ENCODE measurements at regions not wholly inside any gene's neighbourhood (a gene's known extent, or its start where the extent isn't known, plus 50 kb on each side); places are given as distances from the start of the nearest gene placed in this dataset.

- Histone ChIP-seq H3K36me3 (no peaks in the 10 kb centered on the region), H3K4me3 (no peak overlapping the region), H3K27ac (replicated peaks in 1 of 4) (peak overlapping the region in 3 of 4 donors; percentile 49 to 58 (median 56)), H3K27me3 (no peaks in the 10 kb centered on the region), H3K4me1 (peaks cover 30 to 34% (median 31%) of the 10 kb centered on the region in 4 donors), H3K9me3 (peaks cover 0 to under 1% (median under 1%) of the 10 kb centered on the region in 4 donors)
- WGBS: 32% methylated on average over 9 of the region's 10 CpGs
- intact Hi-C loops (cut with DNase I): no loop called here
- DNase-seq (ENCODE audit: extremely low spot score): peak; percentile 96
- TF ChIP-seq EP300 (IDR thresholded peaks at IDR 0.05) (no peak), POLR2AphosphoS5 (IDR thresholded peaks at IDR 0.05) (peak; percentile 38 to 60)
- TF ChIP-seq, protein P1, sequence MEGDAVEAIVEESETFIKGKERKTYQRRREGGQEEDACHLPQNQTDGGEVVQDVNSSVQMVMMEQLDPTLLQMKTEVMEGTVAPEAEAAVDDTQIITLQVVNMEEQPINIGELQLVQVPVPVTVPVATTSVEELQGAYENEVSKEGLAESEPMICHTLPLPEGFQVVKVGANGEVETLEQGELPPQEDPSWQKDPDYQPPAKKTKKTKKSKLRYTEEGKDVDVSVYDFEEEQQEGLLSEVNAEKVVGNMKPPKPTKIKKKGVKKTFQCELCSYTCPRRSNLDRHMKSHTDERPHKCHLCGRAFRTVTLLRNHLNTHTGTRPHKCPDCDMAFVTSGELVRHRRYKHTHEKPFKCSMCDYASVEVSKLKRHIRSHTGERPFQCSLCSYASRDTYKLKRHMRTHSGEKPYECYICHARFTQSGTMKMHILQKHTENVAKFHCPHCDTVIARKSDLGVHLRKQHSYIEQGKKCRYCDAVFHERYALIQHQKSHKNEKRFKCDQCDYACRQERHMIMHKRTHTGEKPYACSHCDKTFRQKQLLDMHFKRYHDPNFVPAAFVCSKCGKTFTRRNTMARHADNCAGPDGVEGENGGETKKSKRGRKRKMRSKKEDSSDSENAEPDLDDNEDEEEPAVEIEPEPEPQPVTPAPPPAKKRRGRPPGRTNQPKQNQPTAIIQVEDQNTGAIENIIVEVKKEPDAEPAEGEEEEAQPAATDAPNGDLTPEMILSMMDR (IDR thresholded peaks at IDR 0.05): no peak
Measured at GRCh38 chr17:77881545-77881944, 77.0 kb upstream of the TNRC6C start.

GRCh38 chr17:77882040-77882439, 76.5 kb upstream of the TNRC6C start:
- no peak for DNase-seq (ENCODE audit: extremely low spot score)
- 74% methylated on average over 4 of the region's 4 CpGs for WGBS
- no peaks in the 10 kb centered on the region for H3K9me3 ChIP-seq
- TF ChIP-seq, protein P1 (IDR thresholded peaks at IDR 0.05): no peak
- TF ChIP-seq EP300 (IDR thresholded peaks at IDR 0.05) (no peak), POLR2AphosphoS5 (IDR thresholded peaks at IDR 0.05) (no peak), POLR2A (IDR thresholded peaks at IDR 0.05; ENCODE audit: low read depth) (no peak)
- intact Hi-C loops (cut with DNase I): no loop called here
- no peak overlapping the region for H3K4me3 ChIP-seq
- no peaks in the 10 kb centered on the region for H3K36me3 ChIP-seq
- H3K27me3 ChIP-seq: no peaks in the 10 kb centered on the region
- H3K4me1 ChIP-seq: peaks cover 31 to 39% (median 33%) of the 10 kb centered on the region in 4 donors
- H3K27ac ChIP-seq (replicated peaks in 1 of 4): peak overlapping the region in 1 of 4 donors; percentile 55

GRCh38 chr17:77882481-77883212, 75.9 kb upstream of the TNRC6C start:
- peak overlapping the region in 3 of 4 donors; percentile 11 to 55 (median 32) for H3K27ac ChIP-seq (replicated peaks in 1 of 4)
- H3K36me3 ChIP-seq: no peaks in the 10 kb centered on the region
- TF ChIP-seq EP300 (IDR thresholded peaks at IDR 0.05) (no peak), POLR2AphosphoS5 (IDR thresholded peaks at IDR 0.05) (no peak), POLR2A (IDR thresholded peaks at IDR 0.05; ENCODE audit: low read depth) (no peak)
- TF ChIP-seq, protein P1 (IDR thresholded peaks at IDR 0.05): no peak
- no peak overlapping the region for H3K4me3 ChIP-seq
- no peaks in the 10 kb centered on the region for H3K9me3 ChIP-seq
- intact Hi-C loops (cut with DNase I): no loop called here
- no peak for DNase-seq (ENCODE audit: extremely low spot score)
- 68% methylated on average over 6 of the region's 12 CpGs for WGBS
- no peaks in the 10 kb centered on the region for H3K27me3 ChIP-seq
- peaks cover 35 to 43% (median 38%) of the 10 kb centered on the region in 4 donors for H3K4me1 ChIP-seq

DNA sequence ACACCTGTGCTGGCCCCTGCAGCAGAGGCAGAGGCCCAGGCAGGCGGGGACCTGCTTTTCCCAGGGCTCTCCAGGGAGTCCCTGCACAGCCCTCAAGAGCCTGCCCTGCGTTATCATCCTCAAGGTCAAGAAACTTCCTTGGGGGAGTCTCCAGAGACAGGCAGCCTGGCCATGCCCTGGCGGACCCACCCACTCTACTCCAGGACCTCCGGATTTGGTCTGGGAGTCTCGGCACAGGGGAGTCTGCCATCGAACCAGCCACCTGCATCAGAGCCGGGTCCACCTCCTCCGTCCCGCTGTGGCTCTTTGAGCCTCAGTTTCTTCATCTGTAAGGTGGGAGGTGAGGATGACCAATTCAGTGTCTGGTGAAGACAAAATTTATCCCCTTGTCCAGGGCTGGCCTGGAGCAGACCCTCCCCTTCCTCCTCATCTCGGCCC, 75.3 kb upstream of the TNRC6C start:
- intact Hi-C loops (cut with DNase I): no loop called here
- Histone ChIP-seq H3K4me3 (no peak overlapping the region), H3K4me1 (peaks cover 35 to 44% (median 39%) of the 10 kb centered on the region in 4 donors), H3K36me3 (no peaks in the 10 kb centered on the region), H3K27ac (replicated peaks in 1 of 4) (peak overlapping the region in 3 of 4 donors; percentile 11 to 55 (median 32)), H3K9me3 (no peaks in the 10 kb centered on the region), H3K27me3 (no peaks in the 10 kb centered on the region)
- TF ChIP-seq, protein P1 (IDR thresholded peaks at IDR 0.05): no peak
- TF ChIP-seq POLR2AphosphoS5 (IDR thresholded peaks at IDR 0.05) (no peak), POLR2A (IDR thresholded peaks at IDR 0.05; ENCODE audit: low read depth) (no peak), EP300 (IDR thresholded peaks at IDR 0.05) (no peak)
- no peak for DNase-seq (ENCODE audit: extremely low spot score)
- WGBS: 98% methylated on average over 4 of the region's 10 CpGs
